ENCODE measurements at regions not wholly inside any gene's neighbourhood (a gene's known extent, or its start where the extent isn't known, plus 50 kb on each side); places are given as distances from the start of the nearest gene placed in this dataset.

GRCh38 chr14:81743605-81744004 lies 210.0 kb upstream of the SEL1L start:
- Histone ChIP-seq H3K27ac (no peak overlapping the region), H3K9me3 (ENCODE audit: control insufficient read depth, low read length) (no peaks in the 10 kb centered on the region), H3K36me3 (ENCODE audit: control insufficient read depth, insufficient read depth, low read length) (no peaks in the 10 kb centered on the region), H2AFZ (no peak overlapping the region), H3K4me3 (ENCODE audit: low read depth, low read length) (no peak overlapping the region), H3K27me3 (ENCODE audit: control insufficient read depth, insufficient read depth, low read length) (no peaks in the 10 kb centered on the region), H3K4me2 (ENCODE audit: low read length) (no peak overlapping the region), H3K9ac (no peak overlapping the region), H3K79me2 (no peaks in the 10 kb centered on the region), H3K4me1 (no peaks in the 10 kb centered on the region)
- no peak for TF ChIP-seq CTCF (IDR thresholded peaks at IDR 0.05)

- Histone ChIP-seq H3K4me1 (no peaks in the 10 kb centered on the region), H3K9ac (no peak overlapping the region), H3K27me3 (ENCODE audit: control insufficient read depth, insufficient read depth, low read length) (no peaks in the 10 kb centered on the region), H3K4me3 (ENCODE audit: low read depth, low read length) (no peak overlapping the region), H3K4me2 (ENCODE audit: low read length) (no peak overlapping the region), H3K27ac (no peak overlapping the region), H3K36me3 (ENCODE audit: control insufficient read depth, insufficient read depth, low read length) (no peaks in the 10 kb centered on the region), H3K9me3 (ENCODE audit: control insufficient read depth, low read length) (no peaks in the 10 kb centered on the region), H3K79me2 (no peaks in the 10 kb centered on the region), H2AFZ (no peak overlapping the region)
- no peak for TF ChIP-seq CTCF (IDR thresholded peaks at IDR 0.05)
These were observed 217.5 kb upstream of the SEL1L start for GRCh38 chr14:81751198-81751597.

GRCh38 chr14:81759541-81759940 lies 225.9 kb upstream of the SEL1L start:
- no peak overlapping the region for H3K9ac ChIP-seq
- no peak for TF ChIP-seq CTCF (IDR thresholded peaks at IDR 0.05)
- H3K9me3 ChIP-seq (ENCODE audit: control insufficient read depth, low read length), result no peaks in the 10 kb centered on the region
- H3K4me3 ChIP-seq (ENCODE audit: low read depth, low read length), result no peak overlapping the region
- H3K27ac ChIP-seq, result no peak overlapping the region
- H3K79me2 ChIP-seq, result no peaks in the 10 kb centered on the region
- H2AFZ ChIP-seq, result no peak overlapping the region
- no peaks in the 10 kb centered on the region for H3K36me3 ChIP-seq (ENCODE audit: control insufficient read depth, insufficient read depth, low read length)
- no peak overlapping the region for H3K4me2 ChIP-seq (ENCODE audit: low read length)
- H3K4me1 ChIP-seq, result no peaks in the 10 kb centered on the region
- H3K27me3 ChIP-seq (ENCODE audit: control insufficient read depth, insufficient read depth, low read length), result no peaks in the 10 kb centered on the region

GRCh38 chr14:81765651-81766275 lies 232.1 kb upstream of the SEL1L start:
- H3K79me2 ChIP-seq, result no peaks in the 10 kb centered on the region
- H3K4me1 ChIP-seq, result no peaks in the 10 kb centered on the region
- no peak overlapping the region for H2AFZ ChIP-seq
- no peak overlapping the region for H3K4me2 ChIP-seq (ENCODE audit: low read length)
- no peaks in the 10 kb centered on the region for H3K27me3 ChIP-seq (ENCODE audit: control insufficient read depth, insufficient read depth, low read length)
- no peak overlapping the region for H3K4me3 ChIP-seq (ENCODE audit: low read depth, low read length)
- no peaks in the 10 kb centered on the region for H3K9me3 ChIP-seq (ENCODE audit: control insufficient read depth, low read length)
- no peaks in the 10 kb centered on the region for H3K36me3 ChIP-seq (ENCODE audit: control insufficient read depth, insufficient read depth, low read length)
- no peak overlapping the region for H3K27ac ChIP-seq
- TF ChIP-seq CTCF (IDR thresholded peaks at IDR 0.05), result no peak
- no peak overlapping the region for H3K9ac ChIP-seq

- Histone ChIP-seq H3K4me2 (ENCODE audit: low read length) (no peak overlapping the region), H3K27ac (no peak overlapping the region), H3K4me1 (no peaks in the 10 kb centered on the region), H3K9me3 (ENCODE audit: control insufficient read depth, low read length) (no peaks in the 10 kb centered on the region), H3K4me3 (ENCODE audit: low read depth, low read length) (no peak overlapping the region), H3K9ac (no peak overlapping the region), H3K36me3 (ENCODE audit: control insufficient read depth, insufficient read depth, low read length) (no peaks in the 10 kb centered on the region), H3K27me3 (ENCODE audit: control insufficient read depth, insufficient read depth, low read length) (no peaks in the 10 kb centered on the region), H2AFZ (no peak overlapping the region), H3K79me2 (no peaks in the 10 kb centered on the region)
- no peak for TF ChIP-seq CTCF (IDR thresholded peaks at IDR 0.05)
These were observed 232.8 kb upstream of the SEL1L start for GRCh38 chr14:81766321-81766915.
